ENCODE measurements at regions not wholly inside any gene's neighbourhood (a gene's known extent, or its start where the extent isn't known, plus 50 kb on each side); places are given as distances from the start of the nearest gene placed in this dataset.

DNA sequence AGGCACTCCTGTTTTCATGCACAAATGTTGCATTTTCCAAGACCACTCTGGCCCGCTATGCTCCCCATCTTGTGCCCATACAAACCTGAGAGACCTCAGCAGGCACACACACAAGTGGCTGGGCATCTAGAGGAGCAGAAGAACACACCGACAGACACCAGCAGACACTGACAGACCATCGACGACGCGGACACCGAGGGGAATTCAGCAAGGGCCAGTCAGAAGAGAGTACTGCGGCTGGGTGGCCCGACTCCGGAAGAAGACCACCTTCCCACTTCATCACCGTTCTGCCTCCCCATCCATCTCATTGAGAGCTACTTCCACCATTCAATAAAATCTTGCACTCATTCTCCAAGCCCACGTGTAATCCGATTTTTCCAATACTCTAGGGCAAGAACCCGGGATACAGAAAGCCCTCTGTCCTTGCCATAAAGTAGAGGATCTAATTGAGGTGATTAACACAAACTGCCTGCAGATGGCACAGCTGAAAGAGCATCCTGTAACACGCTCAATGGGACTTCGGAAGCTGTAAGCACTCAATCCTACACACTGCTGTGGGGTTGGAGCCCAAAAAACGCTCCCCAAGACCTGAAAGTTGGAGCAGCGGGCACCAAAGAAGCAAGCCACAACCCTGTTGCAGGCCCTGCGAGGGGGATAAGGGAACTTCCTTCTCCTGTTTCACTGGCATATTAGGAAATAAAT is 780.9 kb downstream of the ARAP2 start:
- FAIRE-seq (no peak), DNase-seq (no peak)
- TF ChIP-seq, protein P1, sequence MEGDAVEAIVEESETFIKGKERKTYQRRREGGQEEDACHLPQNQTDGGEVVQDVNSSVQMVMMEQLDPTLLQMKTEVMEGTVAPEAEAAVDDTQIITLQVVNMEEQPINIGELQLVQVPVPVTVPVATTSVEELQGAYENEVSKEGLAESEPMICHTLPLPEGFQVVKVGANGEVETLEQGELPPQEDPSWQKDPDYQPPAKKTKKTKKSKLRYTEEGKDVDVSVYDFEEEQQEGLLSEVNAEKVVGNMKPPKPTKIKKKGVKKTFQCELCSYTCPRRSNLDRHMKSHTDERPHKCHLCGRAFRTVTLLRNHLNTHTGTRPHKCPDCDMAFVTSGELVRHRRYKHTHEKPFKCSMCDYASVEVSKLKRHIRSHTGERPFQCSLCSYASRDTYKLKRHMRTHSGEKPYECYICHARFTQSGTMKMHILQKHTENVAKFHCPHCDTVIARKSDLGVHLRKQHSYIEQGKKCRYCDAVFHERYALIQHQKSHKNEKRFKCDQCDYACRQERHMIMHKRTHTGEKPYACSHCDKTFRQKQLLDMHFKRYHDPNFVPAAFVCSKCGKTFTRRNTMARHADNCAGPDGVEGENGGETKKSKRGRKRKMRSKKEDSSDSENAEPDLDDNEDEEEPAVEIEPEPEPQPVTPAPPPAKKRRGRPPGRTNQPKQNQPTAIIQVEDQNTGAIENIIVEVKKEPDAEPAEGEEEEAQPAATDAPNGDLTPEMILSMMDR (IDR thresholded peaks at IDR 0.05; ENCODE audit: borderline replicate concordance, extremely low read depth, insufficient read depth), result no peak
- intact Hi-C loops (cut with DNase I), result no loop called here
- no peaks in the 10 kb centered on the region for H3K4me1 ChIP-seq (ENCODE audit: control insufficient read depth in 2 of 3, insufficient read depth in 2 of 3, low read depth in 1 of 3, low read length in 3 of 3)
- H3K4me3 ChIP-seq (ENCODE audit: low read length in 3 of 3), result no peak overlapping the region
- no peaks in the 10 kb centered on the region for H3K36me3 ChIP-seq (ENCODE audit: control insufficient read depth in 2 of 3, insufficient read depth in 3 of 3, low read length in 3 of 3)
- no peaks in the 10 kb centered on the region for H3K27me3 ChIP-seq (ENCODE audit: control insufficient read depth, insufficient read depth, low read length)
- no peak overlapping the region for H3K27ac ChIP-seq (ENCODE audit: low read depth in 2 of 2, low read length in 2 of 2)
- H3K9me3 ChIP-seq (ENCODE audit: control insufficient read depth in 2 of 3, insufficient read depth in 1 of 3, low read length in 3 of 3), result no peaks in the 10 kb centered on the region
- H3K9ac ChIP-seq (ENCODE audit: low read length in 3 of 3), result no peak overlapping the region

DNA sequence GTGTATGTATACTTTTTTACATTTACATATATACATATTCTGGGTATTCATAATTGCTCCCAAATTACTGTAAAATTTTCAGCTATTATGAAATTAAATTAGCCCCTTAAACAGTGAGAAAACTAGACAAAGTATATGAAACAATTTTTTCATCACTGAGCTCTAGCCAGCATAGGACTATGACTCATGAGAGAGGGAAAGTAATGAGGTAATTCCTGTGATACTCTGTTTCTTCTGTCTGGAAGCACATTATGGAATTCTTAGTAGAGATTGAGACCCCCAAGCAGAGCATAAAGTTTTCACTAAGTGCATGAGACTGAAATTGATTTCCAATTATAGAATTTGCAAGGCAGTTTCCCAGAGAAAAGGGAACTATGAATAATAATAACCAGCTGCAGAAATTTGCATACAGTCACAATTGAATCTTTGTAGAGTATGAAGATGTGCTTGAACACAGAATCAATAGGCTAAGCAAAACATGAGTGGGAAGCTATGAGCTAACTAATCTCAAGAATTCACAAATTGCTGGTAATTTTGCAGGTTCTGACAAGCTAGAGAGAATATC is 779.3 kb downstream of the ARAP2 start:
- H3K27me3 ChIP-seq (ENCODE audit: control insufficient read depth, insufficient read depth, low read length), result no peaks in the 10 kb centered on the region
- intact Hi-C loops (cut with DNase I), result no loop called here
- H3K9ac ChIP-seq (ENCODE audit: low read length in 3 of 3), result no peak overlapping the region
- DNase-seq (no peak), FAIRE-seq (no peak)
- no peak overlapping the region for H3K27ac ChIP-seq (ENCODE audit: low read depth in 2 of 2, low read length in 2 of 2)
- no peaks in the 10 kb centered on the region for H3K4me1 ChIP-seq (ENCODE audit: control insufficient read depth in 2 of 3, insufficient read depth in 2 of 3, low read depth in 1 of 3, low read length in 3 of 3)
- H3K9me3 ChIP-seq (ENCODE audit: control insufficient read depth in 2 of 3, insufficient read depth in 1 of 3, low read length in 3 of 3), result no peaks in the 10 kb centered on the region
- TF ChIP-seq, protein P1 (IDR thresholded peaks at IDR 0.05; ENCODE audit: borderline replicate concordance, extremely low read depth, insufficient read depth), result no peak
- H3K4me3 ChIP-seq (ENCODE audit: low read length in 3 of 3), result no peak overlapping the region
- H3K36me3 ChIP-seq (ENCODE audit: control insufficient read depth in 2 of 3, insufficient read depth in 3 of 3, low read length in 3 of 3), result no peaks in the 10 kb centered on the region

DNA sequence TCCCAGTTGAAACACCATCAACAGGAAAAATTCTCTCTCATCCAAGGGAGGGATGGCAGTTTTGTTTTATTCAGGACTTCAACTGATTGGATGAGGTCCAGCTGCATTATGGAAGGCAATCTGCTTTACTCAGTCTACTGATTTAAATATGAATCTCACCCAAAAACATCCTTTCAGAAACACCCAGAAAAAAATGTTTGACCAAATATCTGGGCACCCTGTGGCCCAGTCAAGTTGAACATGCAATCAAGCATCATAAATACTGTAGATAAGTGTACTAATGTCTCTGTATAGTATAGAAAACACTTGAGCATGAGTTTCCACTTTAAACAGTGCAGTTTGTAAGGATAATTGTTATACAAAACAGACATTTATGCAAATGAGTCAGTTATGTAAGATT is 753.2 kb downstream of the ARAP2 start:
- Histone ChIP-seq H3K9ac (ENCODE audit: low read length in 3 of 3) (no peak overlapping the region), H3K27ac (ENCODE audit: low read depth in 2 of 2, low read length in 2 of 2) (no peak overlapping the region), H3K27me3 (ENCODE audit: control insufficient read depth, insufficient read depth, low read length) (no peaks in the 10 kb centered on the region), H3K4me1 (ENCODE audit: control insufficient read depth in 2 of 3, insufficient read depth in 2 of 3, low read depth in 1 of 3, low read length in 3 of 3) (no peaks in the 10 kb centered on the region), H3K36me3 (ENCODE audit: control insufficient read depth in 2 of 3, insufficient read depth in 3 of 3, low read length in 3 of 3) (no peaks in the 10 kb centered on the region), H3K9me3 (ENCODE audit: control insufficient read depth in 2 of 3, insufficient read depth in 1 of 3, low read length in 3 of 3) (peaks cover 0 to 4% (median 0%) of the 10 kb centered on the region in 3 donors), H3K4me3 (ENCODE audit: low read length in 3 of 3) (no peak overlapping the region)
- TF ChIP-seq, protein P1 (IDR thresholded peaks at IDR 0.05; ENCODE audit: borderline replicate concordance, extremely low read depth, insufficient read depth), result no peak
- intact Hi-C loops (cut with DNase I), result no loop called here
- no peak for FAIRE-seq
- DNase-seq, result no peak

Data from kidney (tissue), 13 donors.